Gastroesophageal sphincter (tissue), 4 donors: ENCODE measurements at regions not wholly inside any gene's neighbourhood (a gene's known extent, or its start where the extent isn't known, plus 50 kb on each side); places are given as distances from the start of the nearest gene placed in this dataset.

Experiments used
- ATAC-seq: fragments of 150-250 bp; one replicate; pipeline ENCODE4 v1.9.1; 2016; ENCODE audit warnings: mild to moderate bottlenecking, moderate library complexity
- H3K27ac ChIP-seq, 4 donors: fragments of 200-600 bp; sonication (generic) in 3 of 4; 1 replicate in 3 of 4; 2 replicates in 1 of 4; pipeline ENCODE4 v1.5.1; 2016 to 2019
- H3K27me3 ChIP-seq: fragments of 200-600 bp; sonication (generic); one replicate; pipeline ENCODE4 v1.5.1; 2019
- H3K36me3 ChIP-seq, 2 donors: fragments of 200-600 bp; sonication (generic); one replicate each; pipeline ENCODE4 v1.5.1; 2019; ENCODE audit warnings: control low read depth in 1 of 2
- H3K4me1 ChIP-seq, 3 donors: fragments of 200-600 bp; sonication (generic); 1 replicate in 2 of 3; 2 replicates in 1 of 3; pipeline ENCODE4 v1.5.1; 2016 to 2019; ENCODE audit warnings: control low read depth in 2 of 3
- H3K4me3 ChIP-seq, 2 donors: fragments of 200-600 bp; sonication (generic); one replicate each; pipeline ENCODE4 v1.5.1; 2019; ENCODE audit warnings: mild to moderate bottlenecking in 1 of 2, moderate library complexity in 1 of 2
- H3K9me3 ChIP-seq, 3 donors: fragments of 200-600 bp; sonication (generic); one replicate each; pipeline ENCODE4 v1.5.1; 2017 to 2019; ENCODE audit warnings: control low read depth in 2 of 3
- CTCF ChIP-seq, 4 experiments: fragments of 200-600 bp in 2 of 4; fragments of 450-650 bp in 2 of 4; sonication (generic) in 1 of 4; IDR thresholded peaks; one replicate each; pipeline ENCODE4 v1.5.1; 2017 to 2019; ENCODE audit warnings: antibody characterized with exemption in 4 of 4, mild to moderate bottlenecking in 2 of 4, moderate library complexity in 2 of 4
- EP300 ChIP-seq: sonication (generic); formaldehyde crosslinking; IDR thresholded peaks from one replicate; pipeline ENCODE4 v1.6.1; 2017; ENCODE audit warnings: antibody characterized with exemption, mild to moderate bottlenecking
- POLR2A ChIP-seq, 2 donors: fragments of 450-650 bp; IDR thresholded peaks; one replicate each; pipeline ENCODE4 v1.6.1; 2017; ENCODE audit warnings: antibody characterized with exemption in 2 of 2, mild to moderate bottlenecking in 2 of 2, moderate library complexity in 1 of 2
- POLR2AphosphoS5 ChIP-seq: sonication (generic); formaldehyde crosslinking; IDR thresholded peaks from one replicate; pipeline ENCODE4 v1.6.1; 2017; ENCODE audit warnings: antibody characterized with exemption
- WGBS, 2 donors: methylation state at CpG; one replicate each; pipeline ENCODE4 v1.1.5; 2018; ENCODE audit warnings: low coverage in 1 of 2; 5-methylcytosine and 5-hydroxymethylcytosine counted together

DNA sequence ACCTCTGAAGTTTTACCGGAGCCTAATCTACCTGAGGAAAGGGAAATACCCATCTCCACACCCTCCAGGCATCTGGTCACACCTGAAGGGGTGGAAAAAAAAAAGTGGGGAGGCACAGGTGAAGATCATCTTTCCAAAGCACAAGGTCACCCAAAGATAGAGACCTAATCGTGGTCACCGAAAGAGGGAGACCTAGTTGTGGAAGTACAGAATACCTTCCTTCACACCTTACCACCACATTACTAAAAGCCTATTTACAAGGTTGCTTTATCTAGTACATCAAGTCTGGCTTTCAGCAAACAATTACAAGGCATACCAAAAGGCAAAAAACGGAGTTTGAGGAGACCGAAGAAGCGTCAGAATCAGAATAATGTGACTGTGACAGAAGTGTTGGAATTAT is 110.0 kb upstream of the ARPP21 start:
- no peaks in the 10 kb centered on the region for H3K27me3 ChIP-seq
- no peaks in the 10 kb centered on the region for H3K36me3 ChIP-seq
- no peaks in the 10 kb centered on the region for H3K4me1 ChIP-seq
- ATAC-seq, result no peak
- no peak overlapping the region for H3K4me3 ChIP-seq
- 83 to 92% methylated on average over 6 of the region's 6 CpGs for WGBS, 2 donors
- no peaks in the 10 kb centered on the region for H3K9me3 ChIP-seq
- H3K27ac ChIP-seq, result no peak overlapping the region
- TF ChIP-seq CTCF (IDR thresholded peaks at IDR 0.05), result no peak
- no peak for TF ChIP-seq POLR2A (IDR thresholded peaks at IDR 0.05)
- no peak for TF ChIP-seq POLR2AphosphoS5
- no peak for TF ChIP-seq EP300

GRCh38 chr3:35537265-35537664 is 102.1 kb upstream of the ARPP21 start:
- WGBS, 2 donors, result no CpG with 5 or more reads among the region's 1 CpG
- no peak for ATAC-seq
- TF ChIP-seq EP300 (no peak), POLR2A (IDR thresholded peaks at IDR 0.05) (no peak), CTCF (IDR thresholded peaks at IDR 0.05) (no peak), POLR2AphosphoS5 (no peak)

DNA sequence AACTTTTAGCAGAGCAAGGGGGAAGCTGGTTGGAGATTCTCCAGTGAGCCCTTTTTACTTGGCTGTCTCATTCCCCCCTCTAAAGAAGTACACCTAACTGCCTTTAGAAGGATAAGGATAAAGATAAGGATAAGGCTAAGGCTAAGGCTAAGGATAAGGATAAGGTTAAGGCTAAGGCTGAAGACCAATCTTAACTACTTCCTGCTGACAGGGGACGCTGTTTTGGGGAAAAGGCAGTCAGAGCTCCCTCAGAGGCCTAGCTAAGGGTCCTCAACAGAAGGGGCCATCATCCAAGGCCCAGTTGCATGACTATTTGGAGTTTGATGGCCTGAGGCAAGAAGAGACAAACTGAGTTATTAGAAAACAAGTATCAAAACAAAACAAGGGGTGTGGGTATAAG is 94.3 kb upstream of the ARPP21 start:
- H3K4me1 ChIP-seq, result no peaks in the 10 kb centered on the region
- no peaks in the 10 kb centered on the region for H3K27me3 ChIP-seq
- no peak for ATAC-seq
- TF ChIP-seq POLR2A (IDR thresholded peaks at IDR 0.05) (no peak), CTCF (IDR thresholded peaks at IDR 0.05) (no peak)
- WGBS, 2 donors, result 75 to 80% methylated on average over 1 of the region's 1 CpG
- no peak overlapping the region for H3K27ac ChIP-seq
- no peaks in the 10 kb centered on the region for H3K9me3 ChIP-seq
- no peak overlapping the region for H3K4me3 ChIP-seq
- no peaks in the 10 kb centered on the region for H3K36me3 ChIP-seq

More at GRCh38 chr3:35537265-35537664, 102.1 kb upstream of the ARPP21 start:
- Histone ChIP-seq H3K27me3 (no peaks in the 10 kb centered on the region), H3K36me3 (no peaks in the 10 kb centered on the region), H3K27ac (no peak overlapping the region), H3K9me3 (no peaks in the 10 kb centered on the region), H3K4me1 (no peaks in the 10 kb centered on the region), H3K4me3 (no peak overlapping the region)

DNA sequence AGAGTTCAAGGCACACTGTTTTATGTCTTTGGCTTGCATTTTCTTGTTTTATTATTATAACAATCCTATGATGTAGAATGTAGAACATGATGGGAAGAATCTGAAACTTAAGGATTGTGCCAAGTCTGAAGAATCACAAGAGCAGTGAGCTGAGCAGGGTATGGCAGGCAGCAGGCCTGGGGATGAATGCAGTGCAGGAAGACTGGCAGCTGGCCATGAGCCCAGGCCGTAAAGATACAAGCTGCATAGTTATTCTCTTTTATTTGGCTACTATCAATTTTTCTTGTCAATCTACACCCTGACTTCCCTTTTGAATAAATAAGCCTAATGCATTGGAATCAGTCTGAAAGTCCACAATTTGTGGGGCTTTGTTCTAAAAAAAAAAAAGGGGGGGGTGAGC is 89.6 kb upstream of the ARPP21 start:
- Histone ChIP-seq H3K27ac (no peak overlapping the region), H3K4me1 (no peaks in the 10 kb centered on the region), H3K36me3 (no peaks in the 10 kb centered on the region), H3K4me3 (no peak overlapping the region), H3K9me3 (no peaks in the 10 kb centered on the region), H3K27me3 (no peaks in the 10 kb centered on the region)
- TF ChIP-seq POLR2A (IDR thresholded peaks at IDR 0.05), result no peak
- no peak for TF ChIP-seq POLR2AphosphoS5
- no peak for TF ChIP-seq CTCF (IDR thresholded peaks at IDR 0.05)
- TF ChIP-seq EP300, result no peak
- ATAC-seq, result no peak
- 25 to 33% methylated on average over 1 of the region's 1 CpG for WGBS, 2 donors

DNA sequence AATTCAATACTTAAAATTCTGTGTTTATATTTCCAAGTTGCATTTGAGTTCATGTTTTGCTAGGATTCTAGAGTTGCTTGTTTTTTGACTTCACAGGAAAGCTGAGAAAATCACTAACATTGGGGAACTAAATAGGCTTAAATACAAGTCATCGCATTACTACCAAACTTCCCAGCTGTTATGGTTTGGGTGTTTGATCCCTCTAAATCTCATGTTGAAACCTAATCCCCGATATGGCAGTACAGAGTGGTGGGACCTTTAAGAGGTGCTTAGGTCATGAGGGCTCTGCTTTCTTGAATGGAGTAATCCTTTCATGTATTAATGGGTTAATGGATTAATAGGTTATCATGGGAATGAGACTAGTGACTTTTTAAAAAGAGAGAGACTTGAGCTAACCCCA is 77.2 kb upstream of the ARPP21 start:
- Histone ChIP-seq H3K4me1 (no peaks in the 10 kb centered on the region), H3K9me3 (peaks cover 0 to 16% (median 0%) of the 10 kb centered on the region in 3 donors), H3K27ac (no peak overlapping the region), H3K36me3 (no peaks in the 10 kb centered on the region), H3K27me3 (no peaks in the 10 kb centered on the region), H3K4me3 (no peak overlapping the region)
- no peak for ATAC-seq
- TF ChIP-seq POLR2AphosphoS5, result no peak
- TF ChIP-seq POLR2A (IDR thresholded peaks at IDR 0.05), result no peak
- no peak for TF ChIP-seq EP300
- TF ChIP-seq CTCF (IDR thresholded peaks at IDR 0.05), result no peak
- WGBS, 2 donors, result 54 to 91% methylated on average over 2 of the region's 2 CpGs
